Activated CD8-positive, alpha-beta T cell treated with anti-CD3 and anti-CD28 coated beads for 36 hours (primary cell): ENCODE measurements at regions not wholly inside any gene's neighbourhood (a gene's known extent, or its start where the extent isn't known, plus 50 kb on each side); places are given as distances from the start of the nearest gene placed in this dataset.

ENCODE experiments used
- ATAC-seq: fragments of 200-7000 bp; cut with Tn5 transposase; one replicate; pipeline ENCODE4 v1.10.0; 2021; ENCODE audit warnings: mild to moderate bottlenecking, moderate library complexity
- CTCF ChIA-PET: fragments of 350-600 bp; sonication (Branson Sonifier 250); formaldehyde crosslinking; loops from one replicate; lab custom pipeline; 2021; ENCODE audit warnings: antibody characterized with exemption; lab: Charles Lee
- POLR2A ChIA-PET: fragments of 350-600 bp; sonication (Branson Sonifier 250); formaldehyde crosslinking; loops from one replicate; lab custom pipeline; 2021; ENCODE audit warnings: antibody characterized with exemption; lab: Charles Lee
- DNase-seq: peaks from one replicate; pipeline ENCODE4 v3.0.0-alpha.2; 2020
- H3K27ac Mint-ChIP-seq: one replicate; pipeline ENCODE4 v1.8.0; 2021; ENCODE audit warnings: mild to moderate bottlenecking, mixed read lengths
- H3K27me3 Mint-ChIP-seq: one replicate; pipeline ENCODE4 v1.8.0; 2021; ENCODE audit warnings: mixed read lengths
- H3K36me3 Mint-ChIP-seq: one replicate; pipeline ENCODE4 v1.8.0; 2021; ENCODE audit warnings: low read depth, mixed read lengths
- H3K4me1 Mint-ChIP-seq: one replicate; pipeline ENCODE4 v1.8.0; 2021; ENCODE audit warnings: low read depth, mixed read lengths
- H3K4me3 Mint-ChIP-seq: one replicate; pipeline ENCODE4 v1.8.0; 2021; ENCODE audit warnings: mild to moderate bottlenecking, moderate library complexity, mixed read lengths
- H3K9me3 Mint-ChIP-seq: one replicate; pipeline ENCODE4 v1.8.0; 2021; ENCODE audit warnings: mixed read lengths
- intact Hi-C: fragments of 100-400 bp; cut with micrococcal nuclease; formaldehyde crosslinking; loops from one replicate; pipeline ENCODE4 v1.10.0; 2022
- TF ChIP-seq, protein P1 (sequence below): fragments of 200-600 bp; IDR thresholded peaks from one replicate; pipeline ENCODE4 v1.8.0; 2022; ENCODE audit warnings: antibody characterized with exemption, mild to moderate bottlenecking

DNA sequence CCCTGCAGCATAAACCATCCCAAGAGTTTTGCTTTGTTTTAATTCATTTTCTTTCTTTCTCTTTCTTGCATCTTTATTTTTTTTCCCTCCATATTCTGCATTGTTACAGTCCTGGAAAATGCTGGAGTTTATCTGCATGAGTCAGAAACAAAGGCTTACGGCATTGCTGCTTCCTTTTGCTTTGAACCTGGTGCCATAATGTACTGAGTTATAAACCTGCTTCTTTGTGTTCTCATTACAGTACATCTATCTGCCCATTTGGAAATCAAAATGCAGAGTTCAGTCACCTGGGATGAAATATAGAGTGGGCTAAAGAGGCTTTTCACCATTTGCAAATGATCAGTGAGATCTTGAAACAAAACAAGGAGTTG is 1009.2 kb upstream of the FANCL start:
- no peak overlapping the region for H3K4me3 Mint-ChIP-seq
- POLR2A ChIA-PET: no interaction called here
- no peaks in the 10 kb centered on the region for H3K36me3 Mint-ChIP-seq
- no peak overlapping the region for H3K27ac Mint-ChIP-seq
- CTCF ChIA-PET: no interaction called here
- no peaks in the 10 kb centered on the region for H3K9me3 Mint-ChIP-seq
- intact Hi-C loops: no loop called here
- H3K4me1 Mint-ChIP-seq: no peaks in the 10 kb centered on the region
- TF ChIP-seq, protein P1, sequence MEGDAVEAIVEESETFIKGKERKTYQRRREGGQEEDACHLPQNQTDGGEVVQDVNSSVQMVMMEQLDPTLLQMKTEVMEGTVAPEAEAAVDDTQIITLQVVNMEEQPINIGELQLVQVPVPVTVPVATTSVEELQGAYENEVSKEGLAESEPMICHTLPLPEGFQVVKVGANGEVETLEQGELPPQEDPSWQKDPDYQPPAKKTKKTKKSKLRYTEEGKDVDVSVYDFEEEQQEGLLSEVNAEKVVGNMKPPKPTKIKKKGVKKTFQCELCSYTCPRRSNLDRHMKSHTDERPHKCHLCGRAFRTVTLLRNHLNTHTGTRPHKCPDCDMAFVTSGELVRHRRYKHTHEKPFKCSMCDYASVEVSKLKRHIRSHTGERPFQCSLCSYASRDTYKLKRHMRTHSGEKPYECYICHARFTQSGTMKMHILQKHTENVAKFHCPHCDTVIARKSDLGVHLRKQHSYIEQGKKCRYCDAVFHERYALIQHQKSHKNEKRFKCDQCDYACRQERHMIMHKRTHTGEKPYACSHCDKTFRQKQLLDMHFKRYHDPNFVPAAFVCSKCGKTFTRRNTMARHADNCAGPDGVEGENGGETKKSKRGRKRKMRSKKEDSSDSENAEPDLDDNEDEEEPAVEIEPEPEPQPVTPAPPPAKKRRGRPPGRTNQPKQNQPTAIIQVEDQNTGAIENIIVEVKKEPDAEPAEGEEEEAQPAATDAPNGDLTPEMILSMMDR: no peak
- ATAC-seq (no peak), DNase-seq (no peak)
- no peaks in the 10 kb centered on the region for H3K27me3 Mint-ChIP-seq

DNA sequence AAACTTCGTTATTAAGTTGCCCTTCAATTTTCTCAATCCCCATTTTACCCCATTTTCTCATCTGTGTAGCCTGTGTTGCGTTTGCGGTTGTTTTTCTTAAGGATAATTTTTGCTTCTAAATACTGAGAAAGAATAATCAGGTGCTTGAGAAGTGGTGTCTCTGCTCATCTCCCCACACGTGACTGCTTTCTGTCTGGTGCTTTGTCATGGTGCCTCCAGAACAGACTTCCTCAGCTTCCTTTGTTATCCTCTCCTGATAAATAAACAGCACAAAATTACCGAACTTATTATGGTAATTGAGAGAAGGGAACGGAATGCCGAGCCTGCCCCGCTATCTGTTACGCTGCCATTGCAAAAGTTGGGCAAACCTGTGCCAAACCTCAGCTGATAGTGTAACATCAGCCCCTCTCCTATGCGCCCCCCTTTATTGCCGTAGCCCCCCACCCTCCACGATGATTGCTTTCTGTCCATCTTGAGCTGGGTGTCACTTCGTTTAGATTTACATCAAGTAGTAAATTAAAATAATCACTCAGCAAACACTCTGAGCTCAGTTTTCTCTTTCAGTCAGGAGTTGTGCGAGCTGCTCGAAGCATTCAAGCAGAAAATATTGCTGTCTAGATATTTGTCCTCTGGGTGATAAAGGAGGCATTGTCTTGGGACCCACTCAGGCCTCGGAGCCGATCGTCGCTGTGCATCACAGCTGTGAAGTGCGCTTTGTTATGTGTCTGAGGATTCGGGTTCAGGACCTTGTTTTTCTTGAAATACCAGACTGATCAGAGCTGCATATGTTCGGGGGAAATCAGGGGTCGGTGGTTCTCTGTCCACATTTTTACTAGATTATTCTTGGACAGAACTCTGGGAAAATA is 1008.5 kb upstream of the FANCL start:
- Mint-ChIP-seq H3K27ac (no peak overlapping the region), H3K9me3 (no peaks in the 10 kb centered on the region), H3K4me3 (no peak overlapping the region), H3K27me3 (no peaks in the 10 kb centered on the region), H3K36me3 (no peaks in the 10 kb centered on the region), H3K4me1 (no peaks in the 10 kb centered on the region)
- TF ChIP-seq, protein P1: no peak
- intact Hi-C loops: no loop called here
- ATAC-seq: no peak
- no peak for DNase-seq
- ChIA-PET CTCF (no interaction called here), POLR2A (no interaction called here)

GRCh38 chr2:59239146-59239545 is 998.0 kb upstream of the FANCL start:
- ATAC-seq: no peak
- intact Hi-C loops: no loop called here
- TF ChIP-seq, protein P1: no peak
- no peak overlapping the region for H3K4me3 Mint-ChIP-seq
- ChIA-PET POLR2A (no interaction called here), CTCF (no interaction called here)
- no peaks in the 10 kb centered on the region for H3K9me3 Mint-ChIP-seq
- no peak overlapping the region for H3K27ac Mint-ChIP-seq
- H3K36me3 Mint-ChIP-seq: no peaks in the 10 kb centered on the region
- DNase-seq: no peak
- H3K27me3 Mint-ChIP-seq: peaks cover 1% of the 10 kb centered on the region
- no peaks in the 10 kb centered on the region for H3K4me1 Mint-ChIP-seq

- H3K27ac Mint-ChIP-seq: no peak overlapping the region
- H3K9me3 Mint-ChIP-seq: no peaks in the 10 kb centered on the region
- no peak for ATAC-seq
- H3K36me3 Mint-ChIP-seq: no peaks in the 10 kb centered on the region
- H3K4me1 Mint-ChIP-seq: no peaks in the 10 kb centered on the region
- H3K27me3 Mint-ChIP-seq: peaks cover 1% of the 10 kb centered on the region
- POLR2A ChIA-PET: no interaction called here
- no peak for DNase-seq
- H3K4me3 Mint-ChIP-seq: no peak overlapping the region
- intact Hi-C loops: no loop called here
- CTCF ChIA-PET: no interaction called here
- TF ChIP-seq, protein P1: no peak
Measured at GRCh38 chr2:59237311-59237710, 996.2 kb upstream of the FANCL start.

- no peaks in the 10 kb centered on the region for H3K36me3 Mint-ChIP-seq
- intact Hi-C loops: no loop called here
- H3K9me3 Mint-ChIP-seq: no peaks in the 10 kb centered on the region
- ATAC-seq (no peak), DNase-seq (no peak)
- H3K27ac Mint-ChIP-seq: no peak overlapping the region
- TF ChIP-seq, protein P1: no peak
- ChIA-PET POLR2A (no interaction called here), CTCF (no interaction called here)
- no peak overlapping the region for H3K4me3 Mint-ChIP-seq
- no peaks in the 10 kb centered on the region for H3K4me1 Mint-ChIP-seq
- H3K27me3 Mint-ChIP-seq: peaks cover 1% of the 10 kb centered on the region
Measured at GRCh38 chr2:59236723-59237122, 995.6 kb upstream of the FANCL start.
